HUES64 (cell line): ENCODE measurements at regions not wholly inside any gene's neighbourhood (a gene's known extent, or its start where the extent isn't known, plus 50 kb on each side); places are given as distances from the start of the nearest gene placed in this dataset.

ENCODE experiments used
- H3K27ac ChIP-seq: 2 replicates; pipeline ENCODE4 v1.7.0; 2013; ENCODE audit warnings: low read depth, low read length, inconsistent platforms
- H3K27me3 ChIP-seq: 2 replicates; pipeline ENCODE4 v1.6.1; 2013; ENCODE audit warnings: mild to moderate bottlenecking, low read length; ENCODE audit not compliant: insufficient read depth
- H3K36me3 ChIP-seq: 2 replicates; pipeline ENCODE4 v1.6.1; 2013; ENCODE audit warnings: mild to moderate bottlenecking, low read length; ENCODE audit not compliant: insufficient read depth
- H3K4me1 ChIP-seq: 2 replicates; pipeline ENCODE4 v1.6.1; 2013; ENCODE audit warnings: mild to moderate bottlenecking, low read length, moderate library complexity; ENCODE audit not compliant: insufficient read depth
- H3K4me3 ChIP-seq: 2 replicates; pipeline ENCODE4 v1.5.1; 2013; ENCODE audit warnings: mild to moderate bottlenecking, low read length, moderate library complexity
- H3K9ac ChIP-seq: 2 replicates; pipeline ENCODE4 v1.6.1; 2013; ENCODE audit warnings: mild to moderate bottlenecking, low read depth, low read length
- H3K9me3 ChIP-seq: 2 replicates; pipeline ENCODE4 v1.6.1; 2013; ENCODE audit warnings: low read depth, low read length; ENCODE audit not compliant: insufficient read depth
- WGBS: fragments of 150-250, 120-280 bp; methylation state at CpG from one replicate; pipeline ENCODE4 v1.1.7; 2013; ENCODE audit warnings: missing lambda C conversion rate; 5-methylcytosine and 5-hydroxymethylcytosine counted together

GRCh38 chr13:81223778-81224177 lies 882.9 kb upstream of the SPRY2 start:
- H3K9ac ChIP-seq: no peak overlapping the region
- H3K27me3 ChIP-seq: no peaks in the 10 kb centered on the region
- no peak overlapping the region for H3K4me3 ChIP-seq
- H3K9me3 ChIP-seq: no peaks in the 10 kb centered on the region
- H3K27ac ChIP-seq: no peak overlapping the region
- H3K36me3 ChIP-seq: no peaks in the 10 kb centered on the region
- 93% methylated on average over 6 of the region's 6 CpGs for WGBS
- no peaks in the 10 kb centered on the region for H3K4me1 ChIP-seq

GRCh38 chr13:81211713-81212112 lies 870.8 kb upstream of the SPRY2 start:
- no peaks in the 10 kb centered on the region for H3K36me3 ChIP-seq
- H3K27me3 ChIP-seq: no peaks in the 10 kb centered on the region
- no peak overlapping the region for H3K4me3 ChIP-seq
- H3K9ac ChIP-seq: no peak overlapping the region
- peaks cover 3% of the 10 kb centered on the region; the same call in 1 of the 2 replicates for H3K4me1 ChIP-seq
- no peaks in the 10 kb centered on the region for H3K9me3 ChIP-seq
- 88% methylated on average over 1 of the region's 2 CpGs for WGBS
- no peak overlapping the region for H3K27ac ChIP-seq

GRCh38 chr13:81207636-81208035 lies 866.7 kb upstream of the SPRY2 start:
- Histone ChIP-seq H3K9me3 (no peaks in the 10 kb centered on the region), H3K4me1 (peaks cover 3% of the 10 kb centered on the region; the same call in 1 of the 2 replicates), H3K36me3 (no peaks in the 10 kb centered on the region), H3K4me3 (no peak overlapping the region), H3K27me3 (no peaks in the 10 kb centered on the region), H3K27ac (no peak overlapping the region), H3K9ac (no peak overlapping the region)
- 96% methylated on average over 2 of the region's 3 CpGs for WGBS

- H3K4me1 ChIP-seq: peaks cover 3% of the 10 kb centered on the region; the same call in 1 of the 2 replicates
- H3K27ac ChIP-seq: no peak overlapping the region
- H3K36me3 ChIP-seq: no peaks in the 10 kb centered on the region
- no peak overlapping the region for H3K9ac ChIP-seq
- H3K4me3 ChIP-seq: no peak overlapping the region
- H3K9me3 ChIP-seq: no peaks in the 10 kb centered on the region
- no peaks in the 10 kb centered on the region for H3K27me3 ChIP-seq
Measured at GRCh38 chr13:81207231-81207630, 866.3 kb upstream of the SPRY2 start.

GRCh38 chr13:81203783-81204182 lies 862.9 kb upstream of the SPRY2 start:
- no peak overlapping the region for H3K27ac ChIP-seq
- H3K4me3 ChIP-seq: no peak overlapping the region
- no peaks in the 10 kb centered on the region for H3K9me3 ChIP-seq
- H3K9ac ChIP-seq: no peak overlapping the region
- H3K4me1 ChIP-seq: peaks cover 3% of the 10 kb centered on the region; the same call in 1 of the 2 replicates
- H3K27me3 ChIP-seq: no peaks in the 10 kb centered on the region
- WGBS: no CpG with 5 or more reads among the region's 1 CpG
- no peaks in the 10 kb centered on the region for H3K36me3 ChIP-seq

- no peak overlapping the region for H3K27ac ChIP-seq
- no peaks in the 10 kb centered on the region for H3K27me3 ChIP-seq
- H3K4me3 ChIP-seq: no peak overlapping the region
- no peaks in the 10 kb centered on the region for H3K4me1 ChIP-seq
- WGBS: 100% methylated on average over 4 of the region's 4 CpGs
- no peaks in the 10 kb centered on the region for H3K36me3 ChIP-seq
- H3K9ac ChIP-seq: no peak overlapping the region
- H3K9me3 ChIP-seq: no peaks in the 10 kb centered on the region
Measured at GRCh38 chr13:81199956-81200355, 859.0 kb upstream of the SPRY2 start.

- Histone ChIP-seq H3K4me3 (no peak overlapping the region), H3K36me3 (no peaks in the 10 kb centered on the region), H3K9ac (no peak overlapping the region), H3K27me3 (no peaks in the 10 kb centered on the region), H3K9me3 (peaks cover 13% of the 10 kb centered on the region), H3K27ac (no peak overlapping the region), H3K4me1 (no peaks in the 10 kb centered on the region)
- 67% methylated on average over 1 of the region's 3 CpGs for WGBS
Measured at GRCh38 chr13:81197966-81198365, 857.0 kb upstream of the SPRY2 start.

GRCh38 chr13:81197483-81197882 lies 856.6 kb upstream of the SPRY2 start:
- 93% methylated on average over 1 of the region's 1 CpG for WGBS

GRCh38 chr13:81194362-81194761 lies 853.4 kb upstream of the SPRY2 start:
- H3K4me3 ChIP-seq: no peak overlapping the region
- no peak overlapping the region for H3K9ac ChIP-seq
- no peak overlapping the region for H3K27ac ChIP-seq
- H3K9me3 ChIP-seq: peaks cover 13% of the 10 kb centered on the region
- H3K4me1 ChIP-seq: no peaks in the 10 kb centered on the region
- no peaks in the 10 kb centered on the region for H3K27me3 ChIP-seq
- no peaks in the 10 kb centered on the region for H3K36me3 ChIP-seq

More at GRCh38 chr13:81197483-81197882, 856.6 kb upstream of the SPRY2 start:
- Histone ChIP-seq H3K36me3 (no peaks in the 10 kb centered on the region), H3K9me3 (peaks cover 13% of the 10 kb centered on the region), H3K27me3 (no peaks in the 10 kb centered on the region), H3K4me3 (no peak overlapping the region), H3K9ac (no peak overlapping the region), H3K4me1 (no peaks in the 10 kb centered on the region), H3K27ac (no peak overlapping the region)

GRCh38 chr13:81184556-81185265 lies 843.8 kb upstream of the SPRY2 start:
- Histone ChIP-seq H3K4me1 (no peaks in the 10 kb centered on the region), H3K27ac (no peak overlapping the region), H3K36me3 (no peaks in the 10 kb centered on the region), H3K4me3 (no peak overlapping the region), H3K9me3 (no peaks in the 10 kb centered on the region), H3K9ac (no peak overlapping the region), H3K27me3 (no peaks in the 10 kb centered on the region)
- WGBS: 79% methylated on average over 2 of the region's 3 CpGs

GRCh38 chr13:81172603-81173002 lies 831.7 kb upstream of the SPRY2 start:
- Histone ChIP-seq H3K9me3 (no peaks in the 10 kb centered on the region), H3K36me3 (no peaks in the 10 kb centered on the region), H3K9ac (no peak overlapping the region), H3K4me3 (no peak overlapping the region), H3K4me1 (no peaks in the 10 kb centered on the region), H3K27ac (no peak overlapping the region), H3K27me3 (no peaks in the 10 kb centered on the region)
- 85% methylated on average over 3 of the region's 3 CpGs for WGBS
